Cerebellar cortex (tissue), 1 donor: ENCODE measurements at regions not wholly inside any gene's neighbourhood (a gene's known extent, or its start where the extent isn't known, plus 50 kb on each side); places are given as distances from the start of the nearest gene placed in this dataset.

Experiments used
- DNase-seq: peaks from one replicate; pipeline ENCODE4 v3.0.0-alpha.2; 2015; ENCODE audit warnings: low spot score

DNA sequence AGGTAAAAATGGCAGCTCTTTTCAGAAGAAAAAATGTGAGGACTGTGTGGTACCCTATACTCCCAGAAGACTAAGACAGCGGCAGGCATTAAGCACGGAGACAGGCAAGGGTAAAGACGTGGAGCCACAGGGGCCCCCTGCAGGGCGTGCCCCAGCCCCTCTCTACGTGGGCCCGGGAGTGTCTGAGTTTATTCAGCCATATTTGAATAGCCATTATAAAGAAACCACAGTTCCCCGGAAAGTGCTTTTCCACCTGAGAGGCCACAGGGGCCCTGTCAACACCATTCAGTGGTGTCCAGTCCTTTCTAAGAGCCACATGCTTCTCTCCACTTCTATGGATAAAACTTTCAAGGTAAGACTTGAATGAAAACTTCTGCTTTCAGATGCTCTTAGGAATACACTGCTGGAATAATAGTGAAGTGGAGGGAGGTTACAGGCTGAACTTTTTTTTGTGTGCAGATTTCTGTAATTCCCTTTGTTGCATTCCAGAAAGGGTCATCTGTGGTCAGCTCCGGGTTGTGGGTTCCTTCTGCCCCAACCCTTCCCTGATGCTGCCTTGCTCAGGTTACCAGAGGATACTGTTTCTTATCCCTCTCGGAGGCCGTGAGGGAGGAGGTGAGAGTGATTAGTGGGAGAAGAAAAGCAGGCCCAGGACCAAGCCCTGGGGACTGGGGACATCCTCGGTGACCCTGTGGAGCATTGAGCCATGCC lies 58.4 kb downstream of the SLC25A47 start:
- no peak for DNase-seq

GRCh38 chr14:100382106-100382455 lies 58.9 kb downstream of the SLC25A47 start:
- DNase-seq: no peak

DNA sequence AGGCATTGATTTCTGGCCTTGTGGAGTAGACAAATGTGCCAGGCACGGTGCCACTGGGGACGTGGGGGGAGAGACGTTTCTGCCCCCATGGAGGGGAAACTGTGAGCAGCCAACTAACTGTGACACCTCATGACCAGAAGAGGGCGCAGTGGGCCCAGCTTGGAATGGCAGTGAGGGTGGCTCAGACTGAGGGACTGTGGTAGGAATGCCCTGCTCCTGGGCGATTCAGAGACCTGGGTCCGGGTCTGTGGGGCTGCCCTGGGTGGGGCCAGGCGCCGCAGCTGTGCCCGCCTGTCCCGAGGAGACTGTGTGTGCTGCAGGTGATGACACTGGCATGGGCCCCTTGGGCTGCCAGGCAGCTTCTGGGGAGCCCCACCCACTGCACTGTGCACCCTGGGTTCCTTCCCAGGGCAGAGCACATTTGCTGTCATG lies 60.6 kb downstream of the SLC25A47 start:
- DNase-seq: peak; percentile 81

DNA sequence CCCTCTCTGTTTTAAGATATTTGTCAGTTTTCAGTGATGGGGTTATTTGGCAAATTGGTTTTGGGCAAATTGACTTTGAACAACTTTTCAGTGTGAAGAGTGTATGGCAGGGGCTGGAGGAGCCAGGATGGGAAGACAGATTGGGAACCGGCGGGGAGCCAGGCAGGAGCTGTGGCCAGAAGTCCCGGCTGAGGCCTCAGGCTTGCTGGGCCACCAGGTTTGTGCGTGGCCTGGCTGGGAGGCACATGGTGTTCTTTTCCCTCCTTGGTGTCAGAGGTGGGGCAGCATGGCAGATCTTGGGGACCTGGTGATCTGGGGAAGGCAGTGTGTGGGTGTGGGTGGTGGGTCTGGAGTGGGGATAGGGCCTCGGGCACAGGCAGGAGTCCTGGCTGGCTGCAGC lies 61.1 kb downstream of the SLC25A47 start:
- peak; percentile 86 for DNase-seq

- DNase-seq: peak; percentile 90
These were observed 62.0 kb downstream of the SLC25A47 start for GRCh38 chr14:100384819-100385813.

DNA sequence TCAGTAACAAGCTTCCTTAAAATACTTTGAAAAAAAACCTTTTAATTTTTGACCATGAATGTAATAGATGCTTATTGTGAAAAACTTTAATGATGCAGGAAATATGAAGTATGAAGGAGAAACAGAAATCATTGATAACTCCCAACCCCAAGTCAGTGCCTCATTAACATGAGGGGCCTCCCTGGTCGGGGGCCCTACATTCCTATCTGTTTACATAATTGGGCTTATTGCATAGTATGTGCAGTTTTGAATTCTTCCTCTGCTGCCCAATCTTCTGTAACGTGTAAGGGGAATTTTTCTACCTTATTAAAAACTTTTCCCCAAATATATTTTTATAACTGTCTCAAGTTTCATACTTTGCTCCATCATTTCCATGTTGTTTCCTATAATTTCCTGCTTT lies 63.0 kb downstream of the SLC25A47 start:
- DNase-seq: no peak

- no peak for DNase-seq
These were observed 63.7 kb downstream of the SLC25A47 start for GRCh38 chr14:100386846-100387245.

DNA sequence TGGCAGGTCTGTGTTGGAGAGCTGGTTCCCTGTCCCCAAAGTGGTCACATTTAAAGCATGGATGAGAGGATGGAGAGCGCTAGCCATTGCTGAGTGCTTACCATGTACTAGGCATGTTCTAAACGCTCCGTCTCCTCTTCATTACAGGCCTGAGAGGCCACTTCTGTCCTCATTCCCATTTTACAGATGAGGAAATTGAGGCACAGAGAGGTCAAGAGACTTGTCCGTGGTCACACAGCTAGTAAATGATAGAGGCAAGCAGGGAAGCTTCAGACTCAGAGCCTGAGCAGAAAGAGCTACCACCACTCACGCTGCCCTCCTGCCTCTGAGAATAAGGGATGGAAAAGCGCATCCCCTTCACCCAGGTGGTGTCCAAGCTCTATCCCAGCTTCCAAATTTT lies 64.3 kb downstream of the SLC25A47 start:
- no peak for DNase-seq

GRCh38 chr14:100388103-100389054 lies 65.2 kb downstream of the SLC25A47 start:
- no peak for DNase-seq

DNA sequence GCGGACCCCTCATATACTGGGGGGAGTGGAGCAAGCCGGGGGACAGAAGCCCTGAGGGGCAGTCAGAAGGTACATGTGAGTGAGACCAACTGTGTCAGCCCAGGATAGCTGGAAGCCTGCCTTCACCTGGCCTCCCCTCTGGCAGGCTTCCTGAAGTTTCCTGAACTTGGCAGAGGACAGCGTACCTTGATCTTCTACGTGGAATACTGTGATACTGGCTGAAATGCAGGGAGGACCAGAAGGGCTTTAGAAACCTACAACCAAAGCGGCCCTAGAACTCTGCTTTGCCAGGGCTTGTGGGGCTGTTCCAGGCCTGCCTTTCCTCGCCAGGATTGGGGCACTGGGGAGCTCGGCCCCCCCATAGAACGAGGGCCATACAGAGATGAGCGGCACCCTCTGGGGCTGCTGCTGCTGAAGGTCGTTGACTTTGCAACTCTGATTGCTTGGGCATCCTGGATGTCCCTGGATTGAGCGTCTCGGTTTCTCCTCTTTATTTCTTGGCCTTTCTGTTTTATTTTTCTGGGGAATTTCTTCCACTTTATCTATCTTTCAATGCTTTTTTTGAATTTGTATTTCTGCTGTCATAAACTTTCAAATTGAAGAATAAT lies 66.5 kb downstream of the SLC25A47 start:
- peak; percentile 90 for DNase-seq

DNA sequence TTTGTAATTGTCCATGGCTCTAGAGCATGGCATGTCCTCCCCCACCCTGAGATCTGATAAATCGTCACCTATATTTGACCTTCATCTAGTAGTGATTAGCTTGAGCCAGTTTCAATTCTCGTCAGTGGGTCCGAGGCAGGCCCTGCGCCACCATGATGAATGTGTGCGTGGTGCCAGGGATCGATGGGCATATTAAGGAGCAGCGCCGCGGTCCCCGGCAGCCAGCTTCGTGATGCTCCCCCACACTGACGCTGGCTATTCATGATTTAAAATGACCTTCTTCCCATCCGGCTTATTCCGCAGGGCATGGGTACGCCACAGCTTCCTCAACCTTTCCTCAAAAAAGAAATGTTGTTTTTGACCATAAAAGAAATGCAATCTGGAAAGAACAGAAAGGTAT lies 68.0 kb downstream of the SLC25A47 start:
- no peak for DNase-seq

GRCh38 chr14:100391724-100392123 lies 68.6 kb downstream of the SLC25A47 start:
- no peak for DNase-seq

- DNase-seq: no peak
These were observed 69.2 kb downstream of the SLC25A47 start for GRCh38 chr14:100392356-100392755.

GRCh38 chr14:100393362-100393761 lies 70.2 kb downstream of the SLC25A47 start:
- no peak for DNase-seq

- DNase-seq: no peak
These were observed 71.0 kb downstream of the SLC25A47 start for GRCh38 chr14:100393906-100394732.

DNA sequence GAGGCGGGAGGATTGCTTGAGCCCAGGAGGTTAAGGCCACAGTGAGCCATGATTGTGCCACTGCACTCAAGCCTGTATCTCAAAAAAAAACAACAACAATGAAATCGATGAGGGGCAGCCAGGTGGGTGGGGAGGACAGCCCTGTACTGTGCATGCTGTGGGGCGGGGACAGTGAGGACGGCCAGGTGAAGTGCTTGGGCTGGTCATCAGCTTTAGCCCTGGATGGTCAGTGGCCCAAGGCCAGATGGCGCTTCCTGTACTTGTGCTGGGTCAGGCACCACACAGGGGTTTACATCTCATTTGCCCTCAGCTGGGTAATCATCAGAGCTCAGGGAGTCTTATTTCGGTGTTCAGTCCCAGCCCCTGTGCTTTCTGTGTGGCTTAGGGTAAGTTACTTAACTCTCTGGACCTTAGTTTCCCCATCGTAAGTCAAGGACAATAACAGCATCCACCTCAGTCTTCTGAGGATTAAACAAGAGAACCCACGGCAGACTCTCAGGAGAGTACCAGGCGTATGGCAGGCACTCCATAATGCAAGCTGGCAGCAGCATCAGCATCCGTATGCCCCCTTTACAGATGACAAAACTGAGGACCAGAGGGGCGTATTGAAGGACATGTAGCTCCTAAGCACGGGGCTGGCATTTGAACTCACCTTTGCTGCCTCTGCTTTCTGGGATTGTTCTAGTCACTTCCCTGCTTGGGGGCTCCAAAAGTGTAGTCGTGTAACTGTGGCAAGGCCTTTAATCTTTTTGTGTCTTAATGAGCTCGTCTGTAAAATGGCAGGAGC lies 71.9 kb downstream of the SLC25A47 start:
- no peak for DNase-seq

DNA sequence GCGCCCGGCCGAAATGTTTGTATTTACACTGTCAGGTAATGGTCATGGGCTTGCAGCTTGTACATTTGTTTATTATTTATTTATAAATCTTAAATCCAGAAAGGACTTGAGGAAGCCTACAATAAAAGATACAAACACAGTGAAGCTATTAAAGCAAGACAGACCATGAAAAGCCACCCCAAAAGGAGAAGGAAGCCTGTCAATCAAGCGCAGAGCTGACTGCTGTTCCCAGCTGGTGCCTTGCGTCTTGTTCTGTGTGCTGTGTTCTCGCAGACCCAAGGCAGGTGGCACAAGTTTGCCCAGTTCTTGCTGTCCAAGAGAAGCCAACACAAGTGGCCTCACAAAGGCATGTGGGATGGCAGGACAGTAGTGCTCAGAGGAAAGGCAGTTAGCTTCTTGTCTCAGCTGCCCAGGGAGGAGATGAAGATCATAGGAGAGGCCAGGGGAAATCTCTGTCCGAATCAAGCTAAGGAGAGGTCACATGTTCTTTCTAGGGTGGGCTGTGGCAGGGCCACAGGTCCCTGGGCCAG lies 73.2 kb downstream of the SLC25A47 start:
- DNase-seq: no peak

DNA sequence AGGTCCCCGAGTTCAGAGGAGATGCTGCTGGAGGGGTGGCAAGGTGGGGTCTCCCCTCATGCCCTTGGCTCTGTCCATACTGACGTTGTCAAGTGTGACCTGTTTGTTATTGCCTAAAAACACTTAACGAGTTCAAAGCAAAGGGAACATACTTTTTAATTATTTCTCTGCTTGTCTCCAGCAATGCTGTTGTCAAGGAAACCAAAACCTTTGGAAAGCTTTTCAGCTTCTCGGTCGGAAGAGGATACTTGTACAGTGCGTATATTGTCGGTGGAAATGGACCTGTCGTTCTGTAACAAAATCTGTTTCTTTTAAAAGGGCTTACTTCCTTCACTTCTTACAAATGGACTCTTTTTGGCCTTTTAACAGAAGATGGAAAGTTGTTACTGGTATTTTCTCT lies 73.9 kb downstream of the SLC25A47 start:
- DNase-seq: no peak

GRCh38 chr14:100398044-100398443 lies 74.9 kb downstream of the SLC25A47 start:
- DNase-seq: no peak
